AG09309 (cell line): ENCODE measurements at regions not wholly inside any gene's neighbourhood (a gene's known extent, or its start where the extent isn't known, plus 50 kb on each side); places are given as distances from the start of the nearest gene placed in this dataset.
"Not testable (repeated sequence)": the region's sequence is repeated elsewhere in the genome, so short reads cannot be mapped to it uniquely, and the experiment has no call there.

Source experiments
- DNase-seq: peaks from one replicate; pipeline ENCODE4 v3.0.0-alpha.2; 2010; ENCODE audit warnings: low read depth
- H3K4me3 ChIP-seq: 2 replicates; pipeline ENCODE4 v1.5.1; 2011; ENCODE audit warnings: mild to moderate bottlenecking, low read depth, low read length, moderate library complexity; ENCODE audit not compliant: control insufficient read depth
- TF ChIP-seq, protein P1 (sequence below): IDR thresholded peaks from 2 replicates; pipeline ENCODE4 v1.5.1; 2011; ENCODE audit warnings: mild to moderate bottlenecking, low read depth, low read length, inconsistent platforms; ENCODE audit not compliant: insufficient read depth, control insufficient read depth; ENCODE audit errors: missing control alignments

DNA sequence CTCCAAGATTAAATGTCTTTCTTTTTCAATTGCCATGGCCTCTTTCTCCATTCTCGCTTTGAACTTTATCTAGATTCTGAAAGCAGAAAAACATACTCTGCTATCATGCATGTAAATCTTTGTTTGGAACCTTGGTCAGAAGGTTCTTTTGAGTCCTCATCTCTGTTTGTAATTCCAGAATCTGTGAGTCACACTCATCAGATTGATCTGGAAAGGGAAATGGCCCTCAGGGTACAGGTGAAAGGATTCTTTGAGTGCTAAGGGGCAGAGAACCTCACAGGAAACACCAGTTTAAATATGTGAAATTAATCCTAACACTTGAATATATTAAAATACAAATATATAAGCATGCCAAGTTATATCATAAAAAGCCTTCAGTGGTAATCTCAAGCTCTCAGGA, 211.0 kb upstream of the ADGRL3 start:
- no peak overlapping the region for H3K4me3 ChIP-seq
- TF ChIP-seq, protein P1, sequence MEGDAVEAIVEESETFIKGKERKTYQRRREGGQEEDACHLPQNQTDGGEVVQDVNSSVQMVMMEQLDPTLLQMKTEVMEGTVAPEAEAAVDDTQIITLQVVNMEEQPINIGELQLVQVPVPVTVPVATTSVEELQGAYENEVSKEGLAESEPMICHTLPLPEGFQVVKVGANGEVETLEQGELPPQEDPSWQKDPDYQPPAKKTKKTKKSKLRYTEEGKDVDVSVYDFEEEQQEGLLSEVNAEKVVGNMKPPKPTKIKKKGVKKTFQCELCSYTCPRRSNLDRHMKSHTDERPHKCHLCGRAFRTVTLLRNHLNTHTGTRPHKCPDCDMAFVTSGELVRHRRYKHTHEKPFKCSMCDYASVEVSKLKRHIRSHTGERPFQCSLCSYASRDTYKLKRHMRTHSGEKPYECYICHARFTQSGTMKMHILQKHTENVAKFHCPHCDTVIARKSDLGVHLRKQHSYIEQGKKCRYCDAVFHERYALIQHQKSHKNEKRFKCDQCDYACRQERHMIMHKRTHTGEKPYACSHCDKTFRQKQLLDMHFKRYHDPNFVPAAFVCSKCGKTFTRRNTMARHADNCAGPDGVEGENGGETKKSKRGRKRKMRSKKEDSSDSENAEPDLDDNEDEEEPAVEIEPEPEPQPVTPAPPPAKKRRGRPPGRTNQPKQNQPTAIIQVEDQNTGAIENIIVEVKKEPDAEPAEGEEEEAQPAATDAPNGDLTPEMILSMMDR, result no peak

DNA sequence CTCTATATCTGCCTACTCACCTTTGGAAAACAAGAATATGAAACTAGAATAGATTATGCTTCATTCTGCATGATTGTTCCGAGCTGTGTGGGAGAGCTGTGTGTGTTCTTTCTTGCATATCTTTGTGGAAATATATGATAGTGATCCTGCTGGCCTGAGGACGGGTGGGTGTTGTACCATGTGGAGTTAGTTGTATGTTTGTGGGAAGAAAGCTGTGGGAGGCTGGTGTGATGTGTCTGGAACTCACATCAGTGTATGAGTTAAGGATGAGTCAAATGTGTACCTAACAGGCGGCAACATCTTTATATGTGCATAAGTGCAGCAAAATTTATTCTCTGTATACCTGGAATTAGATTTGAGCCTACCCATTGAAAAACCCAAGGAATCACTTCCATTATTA, 208.1 kb upstream of the ADGRL3 start:
- TF ChIP-seq, protein P1, result no peak
- no peak overlapping the region for H3K4me3 ChIP-seq
- no peak for DNase-seq

More for the DNA sequence above, 211.0 kb upstream of the ADGRL3 start:
- no peak for DNase-seq

DNA sequence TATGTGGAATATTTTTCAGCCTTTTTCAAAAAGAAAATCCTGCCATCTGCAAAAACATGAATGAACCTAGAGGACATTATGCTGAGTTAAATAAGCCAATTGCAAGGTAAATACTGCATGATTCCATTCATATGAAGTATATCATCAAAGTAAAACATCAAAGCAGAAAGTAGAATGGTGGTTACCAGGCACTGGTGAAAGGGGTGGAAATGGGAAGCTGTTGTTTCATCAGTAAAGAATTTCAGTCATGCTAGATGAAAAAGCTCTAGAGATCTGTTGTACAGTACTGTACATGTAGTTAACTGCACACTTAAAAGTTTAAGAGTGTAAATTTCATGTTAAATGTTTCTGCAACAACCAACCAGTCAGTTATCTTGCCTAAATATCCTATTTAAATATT, 196.8 kb upstream of the ADGRL3 start:
- DNase-seq, result no peak
- TF ChIP-seq, protein P1, result no peak
- H3K4me3 ChIP-seq, result no peak overlapping the region

DNA sequence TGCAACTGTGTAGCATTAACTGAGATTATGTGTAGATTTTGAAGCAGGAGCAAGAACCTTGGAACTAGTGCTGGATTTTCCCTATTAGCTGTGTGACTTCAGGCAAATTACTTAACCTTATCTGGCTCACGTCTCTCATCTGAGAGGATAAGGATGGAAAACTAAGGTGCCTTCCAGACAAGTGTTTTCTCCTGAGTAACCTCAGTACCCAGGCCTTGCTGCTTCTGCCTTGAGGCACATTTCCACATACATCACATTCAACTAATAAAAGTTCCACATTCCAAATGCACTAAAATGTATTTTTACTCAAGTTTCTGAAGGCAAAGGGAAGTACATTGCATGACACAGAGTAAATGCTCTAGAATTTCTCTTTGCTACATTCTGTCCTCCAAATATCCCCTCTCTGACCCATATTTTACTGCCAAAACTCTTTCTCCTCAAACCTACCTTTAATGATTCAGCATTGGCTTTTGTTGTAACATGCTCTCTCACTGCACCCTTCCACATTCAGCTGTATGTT, 195.4 kb upstream of the ADGRL3 start:
- no peak for DNase-seq
- TF ChIP-seq, protein P1, result no peak

DNA sequence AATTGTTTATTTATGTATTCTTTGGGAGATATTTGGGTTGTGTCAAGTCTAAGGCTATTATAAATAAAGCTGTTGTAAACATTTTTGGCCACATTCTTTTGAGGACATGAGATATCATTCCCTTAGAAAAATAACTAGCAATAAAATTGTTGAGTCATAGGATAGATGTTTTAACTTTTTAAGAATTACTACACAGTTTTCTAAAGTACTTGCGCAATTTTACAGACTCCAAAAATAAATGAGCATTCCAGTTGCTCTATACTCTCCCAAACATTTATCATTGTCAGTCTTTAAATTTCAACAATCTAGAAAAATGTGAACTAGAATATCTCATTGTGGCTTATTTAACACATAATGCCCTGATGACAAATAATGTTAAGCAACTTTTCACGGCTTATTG, 189.1 kb upstream of the ADGRL3 start:
- TF ChIP-seq, protein P1, result no peak
- H3K4me3 ChIP-seq, result no peak overlapping the region
- DNase-seq, result no peak

More for the DNA sequence above, 195.4 kb upstream of the ADGRL3 start:
- H3K4me3 ChIP-seq, result no peak overlapping the region

DNA sequence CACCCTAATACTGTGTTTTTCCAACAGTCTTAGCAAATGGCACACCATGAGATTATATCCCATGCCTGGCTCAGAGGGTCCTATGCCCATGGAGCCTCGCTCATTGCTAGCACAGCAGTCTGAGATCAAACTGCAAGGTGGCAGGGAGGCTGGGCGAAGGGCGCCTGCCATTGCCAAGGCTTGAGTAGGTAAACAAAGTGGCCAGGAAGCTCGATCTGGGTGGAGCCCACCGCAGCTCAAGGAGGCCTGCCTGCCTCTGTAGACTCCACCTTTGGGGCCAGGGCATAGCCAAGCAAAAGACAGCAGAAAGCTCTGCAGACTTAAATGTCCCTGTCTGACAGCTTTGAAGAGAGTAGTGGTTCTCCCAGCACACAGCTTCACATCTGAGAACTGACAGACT, 188.2 kb upstream of the ADGRL3 start:
- not testable (repeated sequence) for DNase-seq, H3K4me3 ChIP-seq

DNA sequence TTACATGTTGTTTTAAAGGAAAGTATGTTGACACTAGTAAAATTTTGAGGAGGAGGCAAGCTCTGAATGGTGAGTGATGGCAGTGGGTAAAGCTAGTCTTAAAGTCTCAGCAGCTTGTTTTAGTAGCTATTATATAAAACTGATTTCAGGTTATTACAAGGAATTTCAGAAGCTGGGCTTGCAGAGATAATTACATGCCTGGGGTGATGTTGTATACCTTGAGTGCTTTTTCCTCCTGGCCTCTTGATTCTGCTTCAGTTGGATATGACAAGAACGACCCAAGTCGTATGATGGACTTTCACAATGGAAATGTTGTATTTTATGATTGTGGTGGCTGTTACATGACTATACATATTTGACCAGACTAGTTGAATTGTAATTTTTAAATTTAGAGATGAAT, 175.5 kb upstream of the ADGRL3 start:
- H3K4me3 ChIP-seq, result no peak overlapping the region
- DNase-seq, result no peak
- TF ChIP-seq, protein P1, result no peak
